HepG2 (cell line): ENCODE measurements at regions not wholly inside any gene's neighbourhood (a gene's known extent, or its start where the extent isn't known, plus 50 kb on each side); places are given as distances from the start of the nearest gene placed in this dataset.

ENCODE experiments used
- AHR ChIP-seq: IDR thresholded peaks from 2 replicates; pipeline ENCODE4 v1.6.1; 2018; ENCODE audit warnings: missing genetic modification reagents, missing compliant biosample characterization
- ATF1 ChIP-seq: IDR thresholded peaks from 2 replicates; pipeline ENCODE4 v1.6.1; 2016; ENCODE audit warnings: mild to moderate bottlenecking, control low read depth
- ETV6 ChIP-seq: sonication (generic); formaldehyde crosslinking; conservative IDR thresholded peaks from 2 replicates; pipeline ENCODE4 v1.4.0; 2020; ENCODE audit warnings: missing genetic modification reagents
- GABPA ChIP-seq, 2 experiments: IDR thresholded peaks; 2 replicates each; pipeline ENCODE4 v1.6.1; 2011 to 2016; ENCODE audit warnings: low read depth in 2 of 2, low read length in 1 of 2, missing biosample characterization in 1 of 2, missing genetic modification characterization in 1 of 2
- IRX3 ChIP-seq: sonication (generic); formaldehyde crosslinking; IDR thresholded peaks from 2 replicates; pipeline ENCODE4 v1.8.1; 2023; ENCODE audit warnings: mild to moderate bottlenecking, low read depth, missing genetic modification reagents, borderline replicate concordance
- KDM6A ChIP-seq: IDR thresholded peaks from 2 replicates; pipeline ENCODE4 v1.6.1; 2016; ENCODE audit warnings: low read depth
- NR2F6 ChIP-seq, 2 experiments: IDR thresholded peaks; 2 replicates each; pipeline ENCODE4 v1.6.1; 2016; ENCODE audit warnings: antibody characterized with exemption in 1 of 2, mild to moderate bottlenecking in 1 of 2
- PAF1 ChIP-seq: IDR thresholded peaks from 2 replicates; pipeline ENCODE4 v1.6.1; 2016; ENCODE audit warnings: missing genetic modification reagents, missing compliant biosample characterization
- PRMT3 ChIP-seq: sonication (generic); formaldehyde crosslinking; IDR thresholded peaks from 2 replicates; pipeline ENCODE4 v1.8.1; 2022; ENCODE audit warnings: low read depth, mild to moderate bottlenecking, moderate library complexity, missing genetic modification reagents, borderline replicate concordance
- TBX3 ChIP-seq: fragments of 450-650 bp; IDR thresholded peaks from 2 replicates; pipeline ENCODE4 v1.6.1; 2017; ENCODE audit warnings: antibody characterized with exemption, mild to moderate bottlenecking, inconsistent platforms, borderline replicate concordance
- TMF1 ChIP-seq: sonication (generic); formaldehyde crosslinking; IDR thresholded peaks from 2 replicates; pipeline ENCODE4 v1.8.1; 2022; ENCODE audit warnings: low read depth, missing genetic modification reagents
- ZKSCAN1 ChIP-seq: fragments of 150-350 bp; IDR thresholded peaks from 2 replicates; pipeline ENCODE4 v1.6.1; 2014; ENCODE audit warnings: low read length
- ZNF101 ChIP-seq: sonication (generic); formaldehyde crosslinking; IDR thresholded peaks from 2 replicates; pipeline ENCODE4 v1.4.0; 2020; ENCODE audit warnings: mild to moderate bottlenecking, low read depth, missing genetic modification reagents, borderline replicate concordance
- ZNF12 ChIP-seq: sonication (generic); formaldehyde crosslinking; IDR thresholded peaks from 2 replicates; pipeline ENCODE4 v1.5.0; 2020; ENCODE audit warnings: missing genetic modification reagents
- ZNF124 ChIP-seq: sonication (generic); formaldehyde crosslinking; IDR thresholded peaks from 2 replicates; pipeline ENCODE4 v1.4.0; 2020; ENCODE audit warnings: missing genetic modification reagents
- ZNF136 ChIP-seq: sonication (generic); formaldehyde crosslinking; IDR thresholded peaks from 2 replicates; pipeline ENCODE4 v1.8.1; 2022; ENCODE audit warnings: low read depth, mild to moderate bottlenecking, moderate library complexity, missing genetic modification reagents
- ZNF224 ChIP-seq: sonication (generic); formaldehyde crosslinking; IDR thresholded peaks from 2 replicates; pipeline ENCODE4 v1.5.0; 2020; ENCODE audit warnings: mild to moderate bottlenecking, missing genetic modification reagents
- ZNF234 ChIP-seq: sonication (generic); formaldehyde crosslinking; conservative IDR thresholded peaks from 2 replicates; pipeline ENCODE4 v1.5.1; 2020; ENCODE audit warnings: mild to moderate bottlenecking, missing genetic modification reagents
- ZNF354B ChIP-seq: sonication (generic); formaldehyde crosslinking; IDR thresholded peaks from 2 replicates; pipeline ENCODE4 v1.8.0; 2022; ENCODE audit warnings: mild to moderate bottlenecking, missing genetic modification reagents
- ZNF546 ChIP-seq: sonication (generic); formaldehyde crosslinking; conservative IDR thresholded peaks from 2 replicates; pipeline ENCODE4 v1.8.1; 2023; ENCODE audit warnings: mild to moderate bottlenecking, missing genetic modification reagents
- ZNF703 ChIP-seq: sonication (generic); formaldehyde crosslinking; IDR thresholded peaks from 2 replicates; pipeline ENCODE4 v1.5.1; 2020; ENCODE audit warnings: missing genetic modification reagents, mild to moderate bottlenecking, moderate library complexity, borderline replicate concordance
- TF ChIP-seq, protein P1 (sequence below): sonication (generic); formaldehyde crosslinking; IDR thresholded peaks from 2 replicates; pipeline ENCODE4 v1.5.0; 2020; ENCODE audit warnings: missing genetic modification reagents
- TF ChIP-seq, protein P2 (sequence below): sonication (generic); formaldehyde crosslinking; IDR thresholded peaks from 2 replicates; pipeline ENCODE4 v1.4.0; 2020; ENCODE audit warnings: missing genetic modification reagents, borderline replicate concordance
- TF ChIP-seq, protein P3 (sequence below): sonication (generic); formaldehyde crosslinking; IDR thresholded peaks from 2 replicates; pipeline ENCODE4 v1.4.0; 2020; ENCODE audit warnings: mild to moderate bottlenecking, missing genetic modification reagents

DNA sequence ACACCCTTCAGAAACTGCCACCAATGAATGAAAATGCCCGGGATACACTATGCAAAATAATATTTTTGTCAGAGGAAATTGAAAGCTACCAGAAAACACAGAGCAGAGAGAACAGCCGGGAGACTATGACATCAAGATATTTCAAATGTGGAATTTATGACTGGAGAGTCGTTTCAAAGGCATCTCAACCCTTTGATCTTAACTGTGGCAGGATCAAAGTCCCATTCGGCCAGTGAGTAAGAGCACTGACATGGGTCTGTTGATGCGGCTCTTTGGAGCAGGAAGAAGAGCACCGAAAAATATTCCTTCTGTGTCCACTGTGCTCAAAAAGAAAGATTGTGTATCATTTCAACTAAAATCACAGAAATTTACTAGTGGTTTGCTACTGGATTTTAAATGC lies 201.9 kb downstream of the RFC3 start (continued):
- TF ChIP-seq ZNF224 (CRISPR knock-in tag) (no peak), GABPA (IDR thresholded peaks at IDR 0.05; ENCODE audit: low read depth, low read length) (no peak), GABPA (CRISPR knock-in tag; IDR thresholded peaks at IDR 0.05; ENCODE audit: low read depth) (no peak), IRX3 (CRISPR knock-in tag) (no peak), ZNF136 (CRISPR knock-in tag) (no peak), ETV6 (CRISPR knock-in tag) (no peak), ZNF12 (CRISPR knock-in tag) (peak; percentile 21; the same call in 1 of the 2 replicates), PAF1 (CRISPR knock-in tag) (no peak), AHR (CRISPR knock-in tag) (no peak), TMF1 (no peak), ZNF234 (CRISPR knock-in tag) (no peak), TBX3 (no peak), ZNF354B (CRISPR knock-in tag) (no peak), ZNF546 (no peak), NR2F6 (IDR thresholded peaks at IDR 0.05) (peak; percentile 34), NR2F6 (CRISPR knock-in tag; IDR thresholded peaks at IDR 0.05) (0 out of 2 replicates have a peak, but pooled peaks have one; percentile 52), ZNF124 (CRISPR knock-in tag) (0 out of 2 replicates have a peak, but pooled peaks have one; percentile 21), ZKSCAN1 (no peak), PRMT3 (CRISPR knock-in tag) (no peak), KDM6A (peak; percentile 94), ATF1 (CRISPR knock-in tag) (peak; percentile 56; the same call in 1 of the 2 replicates), ZNF703 (CRISPR knock-in tag) (no peak), ZNF101 (CRISPR knock-in tag) (no peak)
- TF ChIP-seq, protein P1, sequence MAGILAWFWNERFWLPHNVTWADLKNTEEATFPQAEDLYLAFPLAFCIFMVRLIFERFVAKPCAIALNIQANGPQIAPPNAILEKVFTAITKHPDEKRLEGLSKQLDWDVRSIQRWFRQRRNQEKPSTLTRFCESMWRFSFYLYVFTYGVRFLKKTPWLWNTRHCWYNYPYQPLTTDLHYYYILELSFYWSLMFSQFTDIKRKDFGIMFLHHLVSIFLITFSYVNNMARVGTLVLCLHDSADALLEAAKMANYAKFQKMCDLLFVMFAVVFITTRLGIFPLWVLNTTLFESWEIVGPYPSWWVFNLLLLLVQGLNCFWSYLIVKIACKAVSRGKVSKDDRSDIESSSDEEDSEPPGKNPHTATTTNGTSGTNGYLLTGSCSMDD (CRISPR knock-in tag) = no peak
- TF ChIP-seq, protein P2, sequence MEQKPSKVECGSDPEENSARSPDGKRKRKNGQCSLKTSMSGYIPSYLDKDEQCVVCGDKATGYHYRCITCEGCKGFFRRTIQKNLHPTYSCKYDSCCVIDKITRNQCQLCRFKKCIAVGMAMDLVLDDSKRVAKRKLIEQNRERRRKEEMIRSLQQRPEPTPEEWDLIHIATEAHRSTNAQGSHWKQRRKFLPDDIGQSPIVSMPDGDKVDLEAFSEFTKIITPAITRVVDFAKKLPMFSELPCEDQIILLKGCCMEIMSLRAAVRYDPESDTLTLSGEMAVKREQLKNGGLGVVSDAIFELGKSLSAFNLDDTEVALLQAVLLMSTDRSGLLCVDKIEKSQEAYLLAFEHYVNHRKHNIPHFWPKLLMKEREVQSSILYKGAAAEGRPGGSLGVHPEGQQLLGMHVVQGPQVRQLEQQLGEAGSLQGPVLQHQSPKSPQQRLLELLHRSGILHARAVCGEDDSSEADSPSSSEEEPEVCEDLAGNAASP (CRISPR knock-in tag) = peak; percentile 32; the same call in 1 of the 2 replicates
- TF ChIP-seq, protein P3, sequence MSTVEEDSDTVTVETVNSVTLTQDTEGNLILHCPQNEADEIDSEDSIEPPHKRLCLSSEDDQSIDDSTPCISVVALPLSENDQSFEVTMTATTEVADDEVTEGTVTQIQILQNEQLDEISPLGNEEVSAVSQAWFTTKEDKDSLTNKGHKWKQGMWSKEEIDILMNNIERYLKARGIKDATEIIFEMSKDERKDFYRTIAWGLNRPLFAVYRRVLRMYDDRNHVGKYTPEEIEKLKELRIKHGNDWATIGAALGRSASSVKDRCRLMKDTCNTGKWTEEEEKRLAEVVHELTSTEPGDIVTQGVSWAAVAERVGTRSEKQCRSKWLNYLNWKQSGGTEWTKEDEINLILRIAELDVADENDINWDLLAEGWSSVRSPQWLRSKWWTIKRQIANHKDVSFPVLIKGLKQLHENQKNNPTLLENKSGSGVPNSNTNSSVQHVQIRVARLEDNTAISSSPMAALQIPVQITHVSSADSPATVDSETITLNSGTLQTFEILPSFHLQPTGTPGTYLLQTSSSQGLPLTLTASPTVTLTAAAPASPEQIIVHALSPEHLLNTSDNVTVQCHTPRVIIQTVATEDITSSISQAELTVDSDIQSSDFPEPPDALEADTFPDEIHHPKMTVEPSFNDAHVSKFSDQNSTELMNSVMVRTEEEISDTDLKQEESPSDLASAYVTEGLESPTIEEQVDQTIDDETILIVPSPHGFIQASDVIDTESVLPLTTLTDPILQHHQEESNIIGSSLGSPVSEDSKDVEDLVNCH (CRISPR knock-in tag) = no peak
